B cell (primary cell): ENCODE measurements at regions not wholly inside any gene's neighbourhood (a gene's known extent, or its start where the extent isn't known, plus 50 kb on each side); places are given as distances from the start of the nearest gene placed in this dataset.

Source experiments
- ATAC-seq: fragments of 200-7000 bp; cut with Tn5 transposase; one replicate; pipeline ENCODE4 v1.10.0; 2021; ENCODE audit warnings: low read depth, mild to moderate bottlenecking, moderate number of reproducible peaks, moderate library complexity
- CTCF ChIA-PET: fragments of 350-600 bp; sonication (Branson Sonifier 250); formaldehyde crosslinking; loops from one replicate; lab custom pipeline; 2021; ENCODE audit warnings: antibody characterized with exemption, inconsistent platforms; lab: Charles Lee
- POLR2A ChIA-PET: fragments of 350-600 bp; sonication (Branson Sonifier 250); formaldehyde crosslinking; loops from one replicate; lab custom pipeline; 2021; ENCODE audit warnings: antibody characterized with exemption; lab: Charles Lee
- DNase-seq: peaks from one replicate; pipeline ENCODE4 v3.0.0; 2013
- H2AFZ ChIP-seq: 2 replicates; pipeline ENCODE4 v1.6.1; 2012; ENCODE audit warnings: mild to moderate bottlenecking, low read depth, low read length; ENCODE audit not compliant: insufficient read depth, poor library complexity, severe bottlenecking
- H3K27ac ChIP-seq, 2 donors: 1 replicate in 1 of 2; 2 replicates in 1 of 2; pipeline ENCODE4 v1.5.1; 2012 to 2013; ENCODE audit warnings: low read length in 2 of 2, mild to moderate bottlenecking in 2 of 2, moderate library complexity in 1 of 2
- H3K27me3 ChIP-seq, 4 experiments: fragments of 200-600 bp in 1 of 4; sonication (generic) in 1 of 4; replicated peaks in 1 of 4; 1 replicate in 2 of 4; 2 replicates in 2 of 4; pipeline versions ENCODE4 v1.6.1 to v1.7.0; 2013 to 2016; ENCODE audit warnings: low read length in 3 of 4, mild to moderate bottlenecking in 2 of 4, mixed read lengths in 1 of 4, moderate library complexity in 1 of 4; ENCODE audit not compliant: insufficient read depth in 4 of 4, control insufficient read depth in 3 of 4; ENCODE audit errors: control extremely low read depth in 1 of 4
- H3K36me3 ChIP-seq, 2 experiments: replicated peaks in 1 of 2; 1 replicate in 1 of 2; 2 replicates in 1 of 2; pipeline versions ENCODE4 v1.6.1 to v1.7.1; 2013; ENCODE audit warnings: low read length in 1 of 2; ENCODE audit not compliant: insufficient read depth in 2 of 2, control insufficient read depth in 1 of 2; ENCODE audit errors: control extremely low read depth in 1 of 2, extremely low read depth in 1 of 2
- H3K4me1 ChIP-seq, 2 donors: fragments of 200-600 bp in 1 of 2; sonication (generic) in 1 of 2; 1 replicate in 1 of 2; 2 replicates in 1 of 2; pipeline versions ENCODE4 v1.5.1 to v1.6.1; 2013 to 2017; ENCODE audit warnings: low read length in 2 of 2; ENCODE audit not compliant: control insufficient read depth in 2 of 2, insufficient read depth in 2 of 2
- H3K4me2 ChIP-seq: replicated peaks from 2 replicates; pipeline ENCODE3; 2012; ENCODE audit warnings: mild to moderate bottlenecking, low read depth, low read length; ENCODE audit not compliant: poor library complexity, severe bottlenecking
- H3K4me3 ChIP-seq, 5 experiments: fragments of 200-600 bp in 1 of 5; sonication (generic) in 1 of 5; 1 replicate in 3 of 5; 2 replicates in 2 of 5; pipeline versions ENCODE4 v1.5.1 to v1.7.0; 2011 to 2016; ENCODE audit warnings: low read length in 4 of 5, mild to moderate bottlenecking in 4 of 5, low read depth in 2 of 5, control low read depth in 1 of 5, moderate library complexity in 1 of 5; ENCODE audit not compliant: insufficient read depth in 1 of 5; ENCODE audit errors: control extremely low read depth in 1 of 5, extremely low read depth in 1 of 5
- H3K79me2 ChIP-seq: fragments of 200-600 bp; sonication (generic); one replicate; pipeline ENCODE4 v1.6.0; 2016; ENCODE audit warnings: low read length; ENCODE audit not compliant: control insufficient read depth, insufficient read depth
- H3K9ac ChIP-seq: fragments of 200-600 bp; sonication (generic); 2 replicates; pipeline ENCODE4 v1.6.1; 2017; ENCODE audit warnings: mild to moderate bottlenecking, low read length, moderate library complexity
- H3K9me3 ChIP-seq, 3 donors: one replicate each; pipeline versions ENCODE4 v1.6.1 to v1.7.1; 2013; ENCODE audit warnings: low read length in 2 of 3; ENCODE audit not compliant: control insufficient read depth in 2 of 3, insufficient read depth in 1 of 3; ENCODE audit errors: control extremely low read depth in 1 of 3
- H4K20me1 ChIP-seq: 2 replicates; pipeline ENCODE4 v1.6.0; 2012; ENCODE audit warnings: mild to moderate bottlenecking, low read length; ENCODE audit not compliant: insufficient read depth, control insufficient read depth, poor library complexity, severe bottlenecking
- H3K27ac Mint-ChIP-seq: one replicate; pipeline ENCODE4 v1.8.0; 2021; ENCODE audit warnings: mixed read lengths
- H3K27me3 Mint-ChIP-seq: one replicate; pipeline ENCODE4 v1.8.0; 2021; ENCODE audit warnings: mixed read lengths
- H3K4me1 Mint-ChIP-seq: one replicate; pipeline ENCODE4 v1.8.0; 2021; ENCODE audit warnings: mixed read lengths
- H3K4me3 Mint-ChIP-seq: one replicate; pipeline ENCODE4 v1.8.0; 2021; ENCODE audit warnings: mixed read lengths
- H3K9me3 Mint-ChIP-seq: one replicate; pipeline ENCODE4 v1.8.0; 2022; ENCODE audit warnings: mixed read lengths; ENCODE audit not compliant: insufficient read depth
- CTCF ChIP-seq: fragments of 200-600 bp; IDR thresholded peaks from one replicate; pipeline ENCODE4 v1.8.0; 2022; ENCODE audit warnings: antibody characterized with exemption, mild to moderate bottlenecking
- EZH2 ChIP-seq: IDR thresholded peaks from 2 replicates; pipeline ENCODE4 v1.6.1; 2012; ENCODE audit warnings: borderline replicate concordance, low read depth, mild to moderate bottlenecking, moderate library complexity, low read length; ENCODE audit not compliant: insufficient read depth, poor library complexity, severe bottlenecking
- WGBS: methylation state at CpG from one replicate; pipeline ENCODE4 v1.1.5; 2013; ENCODE audit warnings: missing lambda C conversion rate; ENCODE audit not compliant: insufficient coverage; 5-methylcytosine and 5-hydroxymethylcytosine counted together
- intact Hi-C: fragments of 100-400 bp; cut with micrococcal nuclease; formaldehyde crosslinking; loops from one replicate; pipeline ENCODE4 v1.10.0; 2022

GRCh38 chr17:5772720-5773119 lies 188.4 kb upstream of the NLRP1 start:
- H3K9ac ChIP-seq, result no peak overlapping the region
- no peaks in the 10 kb centered on the region for H3K4me1 ChIP-seq
- TF ChIP-seq CTCF (no peak), EZH2 (no peak)
- no peak overlapping the region for H2AFZ ChIP-seq
- H3K9me3 ChIP-seq, result no peaks in the 10 kb centered on the region
- Mint-ChIP-seq H3K4me3 (no peak overlapping the region), H3K27ac (no peak overlapping the region), H3K9me3 (no peaks in the 10 kb centered on the region), H3K27me3 (peaks cover 27% of the 10 kb centered on the region), H3K4me1 (no peaks in the 10 kb centered on the region)
- no peak overlapping the region for H3K4me2 ChIP-seq
- DNase-seq (no peak), ATAC-seq (no peak)
- intact Hi-C loops, result no loop called here
- no peaks in the 10 kb centered on the region for H4K20me1 ChIP-seq
- no peaks in the 10 kb centered on the region for H3K36me3 ChIP-seq
- CTCF ChIA-PET, result no interaction called here
- H3K79me2 ChIP-seq, result no peaks in the 10 kb centered on the region
- WGBS, result 73% methylated on average over 8 of the region's 13 CpGs
- POLR2A ChIA-PET, result no interaction called here
- H3K4me3 ChIP-seq, result no peak overlapping the region
- no peak overlapping the region for H3K27ac ChIP-seq
- peaks cover 0 to 8% (median 0%) of the 10 kb centered on the region in 4 experiments for H3K27me3 ChIP-seq

DNA sequence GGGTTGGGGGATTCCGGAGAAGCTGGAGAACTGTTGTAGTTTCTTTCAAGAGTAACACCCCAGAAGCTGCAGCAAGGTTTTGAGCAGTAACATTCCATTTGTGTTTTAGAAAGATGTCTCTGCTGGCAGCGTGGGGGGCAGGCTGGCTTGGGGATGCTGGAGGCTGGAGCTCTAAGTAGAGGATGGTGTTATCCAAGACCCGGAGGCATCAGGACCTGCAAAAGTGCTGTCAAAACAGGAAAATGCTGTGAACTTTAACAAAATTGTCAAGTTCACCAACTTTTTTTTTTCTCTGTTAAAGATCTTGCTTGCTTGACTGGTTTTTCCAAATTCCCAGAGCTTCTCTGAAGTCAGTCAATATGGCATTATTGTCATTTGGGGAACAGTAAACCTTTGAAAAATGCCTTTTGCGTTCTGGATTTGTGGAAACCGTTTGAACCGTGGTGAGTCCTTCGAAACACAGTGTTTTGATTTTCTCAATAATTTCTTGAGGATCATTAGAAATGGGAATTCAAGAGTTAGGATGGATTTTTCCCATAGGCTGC lies 189.6 kb upstream of the NLRP1 start:
- 79% methylated on average over 5 of the region's 7 CpGs for WGBS
- Mint-ChIP-seq H3K27ac (no peak overlapping the region), H3K9me3 (no peaks in the 10 kb centered on the region), H3K4me3 (no peak overlapping the region), H3K4me1 (no peaks in the 10 kb centered on the region), H3K27me3 (peaks cover 23% of the 10 kb centered on the region)
- no peaks in the 10 kb centered on the region for H4K20me1 ChIP-seq
- ATAC-seq (no peak), DNase-seq (no peak)
- TF ChIP-seq EZH2 (no peak), CTCF (no peak)
- no peak overlapping the region for H2AFZ ChIP-seq
- H3K4me2 ChIP-seq, result no peak overlapping the region
- peaks cover 0 to 8% (median 0%) of the 10 kb centered on the region in 4 experiments for H3K27me3 ChIP-seq
- no peaks in the 10 kb centered on the region for H3K79me2 ChIP-seq
- no peaks in the 10 kb centered on the region for H3K9me3 ChIP-seq
- no peaks in the 10 kb centered on the region for H3K36me3 ChIP-seq
- H3K9ac ChIP-seq, result no peak overlapping the region
- intact Hi-C loops, result no loop called here
- no peak overlapping the region for H3K4me3 ChIP-seq
- no peaks in the 10 kb centered on the region for H3K4me1 ChIP-seq
- ChIA-PET CTCF (no interaction called here), POLR2A (no interaction called here)
- no peak overlapping the region for H3K27ac ChIP-seq
